ENCODE measurements at regions not wholly inside any gene's neighbourhood (a gene's known extent, or its start where the extent isn't known, plus 50 kb on each side); places are given as distances from the start of the nearest gene placed in this dataset.

- 66 to 90% methylated on average over 1 to 3 of the region's 3 CpGs for WGBS, 2 donors (ENCODE audit: low coverage in 1 of 2)
- Histone ChIP-seq H3K4me1 (peaks cover 6 to 29% (median 11%) of the 10 kb centered on the region in 4 donors), H3K27me3 (no peaks in the 10 kb centered on the region), H3K9me3 (no peaks in the 10 kb centered on the region), H3K27ac (peak overlapping the region; percentile 42 to 74 (median 66)), H3K4me3 (no peak overlapping the region), H3K36me3 (no peaks in the 10 kb centered on the region)
- TF ChIP-seq EP300 (IDR thresholded peaks at IDR 0.05; ENCODE audit: low read depth) = no peak
- TF ChIP-seq POLR2AphosphoS5 (IDR thresholded peaks at IDR 0.05) = no peak
- TF ChIP-seq CTCF (IDR thresholded peaks at IDR 0.05) = no peak
- no peak for TF ChIP-seq POLR2A (IDR thresholded peaks at IDR 0.05)
- DNase-seq = no peak
- intact Hi-C loops (cut with DNase I; ENCODE audit: low total_unique reads) (no loop called here), in situ Hi-C loops (cut with MboI; ENCODE audit: low pct_ligation_motif_present in 1 of 4, low pct_unique_long_range_greater_than_20kb in 1 of 4, low sequenced_read_pairs in 3 of 4) (loop anchor here in 3 of 4 donors (5.0 to 10.0 kb wide), 4 partner anchors 125 to 545 kb away; no protein-coding TSS in a partner anchor)
These were observed 229.2 kb downstream of the PTTG2 start for GRCh38 chr4:38189445-38189844.

- Histone ChIP-seq H3K4me3 (no peak overlapping the region), H3K27ac (peak overlapping the region in 2 of 4 donors; percentile 27 to 40), H3K4me1 (peaks cover 6 to 29% (median 12%) of the 10 kb centered on the region in 4 donors), H3K9me3 (no peaks in the 10 kb centered on the region), H3K27me3 (no peaks in the 10 kb centered on the region), H3K36me3 (no peaks in the 10 kb centered on the region)
- TF ChIP-seq EP300 (IDR thresholded peaks at IDR 0.05; ENCODE audit: low read depth) = no peak
- no peak for TF ChIP-seq CTCF (IDR thresholded peaks at IDR 0.05)
- no peak for TF ChIP-seq POLR2AphosphoS5 (IDR thresholded peaks at IDR 0.05)
- TF ChIP-seq POLR2A (IDR thresholded peaks at IDR 0.05) = no peak
- no peak for DNase-seq
- in situ Hi-C loops (cut with MboI; ENCODE audit: low pct_ligation_motif_present in 1 of 4, low pct_unique_long_range_greater_than_20kb in 1 of 4, low sequenced_read_pairs in 3 of 4) = no loop called here
- intact Hi-C loops (cut with DNase I; ENCODE audit: low total_unique reads) = no loop called here
- 18 to 48% methylated on average over 3 to 4 of the region's 4 CpGs for WGBS, 2 donors (ENCODE audit: low coverage in 1 of 2)
These were observed 230.6 kb downstream of the PTTG2 start for GRCh38 chr4:38190717-38191178.

GRCh38 chr4:38192516-38192915 lies 232.3 kb downstream of the PTTG2 start:
- Histone ChIP-seq H3K27ac (no peak overlapping the region), H3K4me1 (peaks cover 6 to 29% (median 14%) of the 10 kb centered on the region in 4 donors), H3K4me3 (no peak overlapping the region), H3K9me3 (no peaks in the 10 kb centered on the region), H3K27me3 (no peaks in the 10 kb centered on the region), H3K36me3 (no peaks in the 10 kb centered on the region)
- WGBS, 2 donors (ENCODE audit: low coverage in 1 of 2) = 92 to 94% methylated on average over 3 of the region's 3 CpGs
- DNase-seq = no peak
- intact Hi-C loops (cut with DNase I; ENCODE audit: low total_unique reads) = no loop called here
- no peak for TF ChIP-seq EP300 (IDR thresholded peaks at IDR 0.05; ENCODE audit: low read depth)
- TF ChIP-seq POLR2A (IDR thresholded peaks at IDR 0.05) = no peak
- no peak for TF ChIP-seq CTCF (IDR thresholded peaks at IDR 0.05)
- TF ChIP-seq POLR2AphosphoS5 (IDR thresholded peaks at IDR 0.05) = no peak
- in situ Hi-C loops (cut with MboI; ENCODE audit: low pct_ligation_motif_present in 1 of 4, low pct_unique_long_range_greater_than_20kb in 1 of 4, low sequenced_read_pairs in 3 of 4) = no loop called here

- TF ChIP-seq POLR2AphosphoS5 (IDR thresholded peaks at IDR 0.05) (no peak), CTCF (IDR thresholded peaks at IDR 0.05) (no peak), POLR2A (IDR thresholded peaks at IDR 0.05) (no peak), EP300 (IDR thresholded peaks at IDR 0.05; ENCODE audit: low read depth) (no peak)
These were observed 233.2 kb downstream of the PTTG2 start for GRCh38 chr4:38193236-38193863.

More at GRCh38 chr4:38193236-38193863, 233.2 kb downstream of the PTTG2 start:
- Histone ChIP-seq H3K4me1 (peaks cover 6 to 25% (median 14%) of the 10 kb centered on the region in 4 donors), H3K36me3 (no peaks in the 10 kb centered on the region), H3K27ac (no peak overlapping the region), H3K4me3 (no peak overlapping the region), H3K9me3 (no peaks in the 10 kb centered on the region), H3K27me3 (no peaks in the 10 kb centered on the region)
- in situ Hi-C loops (cut with MboI; ENCODE audit: low pct_ligation_motif_present in 1 of 4, low pct_unique_long_range_greater_than_20kb in 1 of 4, low sequenced_read_pairs in 3 of 4) (no loop called here), intact Hi-C loops (cut with DNase I; ENCODE audit: low total_unique reads) (no loop called here)
- DNase-seq = no peak
- WGBS, 2 donors (ENCODE audit: low coverage in 1 of 2) = 53 to 71% methylated on average over 2 of the region's 2 CpGs
